Heart left ventricle (tissue), 13 donors: ENCODE measurements at regions not wholly inside any gene's neighbourhood (a gene's known extent, or its start where the extent isn't known, plus 50 kb on each side); places are given as distances from the start of the nearest gene placed in this dataset.

Experiments
- POLR2A ChIP-seq, 2 donors: fragments of 450-650 bp; IDR thresholded peaks; one replicate each; pipeline ENCODE4 v1.6.1; 2017; ENCODE audit warnings: antibody characterized with exemption in 2 of 2, mild to moderate bottlenecking in 2 of 2, moderate library complexity in 2 of 2
- TF ChIP-seq, protein P1 (sequence below), 12 donors: fragments of 200-600 bp; sonication (generic) in 4 of 12; IDR thresholded peaks; one replicate each; pipeline versions ENCODE4 v1.5.0 to v1.8.0; 2018 to 2022; ENCODE audit warnings: antibody characterized with exemption in 12 of 12, mild to moderate bottlenecking in 5 of 12
- donor health status: ischemic (EF 13 %, LVEDD 7.1; RV severe dilation, severe dysfunction).
- donor health status: DM: no; HTN: yes; CAD: no.
- donor health status: DM: no; HTN: no; CAD: no.
- donor health status: ischemic (EF 25% LVEDD 6.9; RV normal size, moderate dysfunction).
- donor health status: ischemic (EF 25% LVEDD 5.7; RV mildly dilated, moderate dysfunction).
- donor health status: ischemic (EF 35%, LVEDD 5.7; RV mildly dilated, moderate dysfunction).
- donor health status: nonischemic (EF 11% LVEDD 7.7; RV severe dilation, severe dysfunction).
- donor health status: DM: yes; HTN: yes; CAD: no.
- donor health status: PGD.
- donor health status: ischemic (EF 29% LVEDD 5.4; RV normal size, mild dysfunction).
- donor health status: nonischemic (EF 23%, LVEDD 6.1; RV moderate dilation, normal function).

DNA sequence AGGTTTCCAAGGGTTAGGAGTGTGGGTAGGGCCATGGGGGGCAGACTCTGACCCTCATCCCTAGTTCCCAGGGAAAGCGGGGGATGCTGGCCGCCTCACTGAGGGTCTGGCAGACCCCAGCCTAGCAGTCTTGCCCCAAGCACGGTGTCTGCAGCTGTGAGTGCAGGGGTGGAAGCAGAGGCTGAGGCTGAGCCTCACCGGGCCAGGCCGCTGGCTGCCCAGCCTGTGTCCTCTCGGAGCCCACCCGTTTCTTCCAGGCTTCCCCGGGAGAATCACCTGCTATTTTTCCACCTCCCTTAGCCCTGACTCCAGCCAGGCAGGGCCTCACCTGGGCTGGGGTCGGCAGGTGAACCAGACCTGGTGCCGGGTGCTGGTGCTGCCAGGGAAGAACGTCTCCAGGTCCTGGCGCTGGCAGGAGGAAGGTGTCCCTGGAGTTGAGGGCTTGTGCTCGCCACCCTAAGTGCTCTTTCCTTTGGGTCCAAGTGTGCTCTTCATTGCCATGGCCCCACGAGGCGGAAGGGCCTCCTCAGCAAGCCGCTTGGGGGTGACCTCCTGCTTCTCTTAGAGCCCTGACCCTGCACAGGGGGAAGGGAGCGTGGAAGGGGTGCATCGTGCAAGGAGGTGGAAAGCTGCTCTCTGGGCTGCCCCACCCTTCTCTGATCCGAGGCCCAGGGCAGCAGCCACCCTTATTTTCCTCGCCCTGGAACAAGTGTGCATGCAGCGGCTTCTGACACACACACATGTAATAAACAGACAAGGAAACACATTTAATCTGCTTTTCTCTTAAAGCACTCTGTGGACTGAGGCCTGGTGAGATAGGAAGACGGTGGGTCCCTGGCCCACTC is 112.7 kb downstream of the FAM53A start:
- TF ChIP-seq, protein P1, sequence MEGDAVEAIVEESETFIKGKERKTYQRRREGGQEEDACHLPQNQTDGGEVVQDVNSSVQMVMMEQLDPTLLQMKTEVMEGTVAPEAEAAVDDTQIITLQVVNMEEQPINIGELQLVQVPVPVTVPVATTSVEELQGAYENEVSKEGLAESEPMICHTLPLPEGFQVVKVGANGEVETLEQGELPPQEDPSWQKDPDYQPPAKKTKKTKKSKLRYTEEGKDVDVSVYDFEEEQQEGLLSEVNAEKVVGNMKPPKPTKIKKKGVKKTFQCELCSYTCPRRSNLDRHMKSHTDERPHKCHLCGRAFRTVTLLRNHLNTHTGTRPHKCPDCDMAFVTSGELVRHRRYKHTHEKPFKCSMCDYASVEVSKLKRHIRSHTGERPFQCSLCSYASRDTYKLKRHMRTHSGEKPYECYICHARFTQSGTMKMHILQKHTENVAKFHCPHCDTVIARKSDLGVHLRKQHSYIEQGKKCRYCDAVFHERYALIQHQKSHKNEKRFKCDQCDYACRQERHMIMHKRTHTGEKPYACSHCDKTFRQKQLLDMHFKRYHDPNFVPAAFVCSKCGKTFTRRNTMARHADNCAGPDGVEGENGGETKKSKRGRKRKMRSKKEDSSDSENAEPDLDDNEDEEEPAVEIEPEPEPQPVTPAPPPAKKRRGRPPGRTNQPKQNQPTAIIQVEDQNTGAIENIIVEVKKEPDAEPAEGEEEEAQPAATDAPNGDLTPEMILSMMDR (IDR thresholded peaks at IDR 0.05) = no peak
- no peak for TF ChIP-seq POLR2A (IDR thresholded peaks at IDR 0.05)
